ENCODE measurements at regions not wholly inside any gene's neighbourhood (a gene's known extent, or its start where the extent isn't known, plus 50 kb on each side); places are given as distances from the start of the nearest gene placed in this dataset.

GRCh38 chr2:236783417-236784020 is 213.9 kb downstream of the ACKR3 start:
- no peak for TF ChIP-seq CTCF (IDR thresholded peaks at IDR 0.05)
- no peak for TF ChIP-seq IRF2 (CRISPR knock-in tag; IDR thresholded peaks at IDR 0.05; ENCODE audit: borderline replicate concordance, low read depth)
- no peak for TF ChIP-seq ARID4B (CRISPR knock-in tag; IDR thresholded peaks at IDR 0.05; ENCODE audit: borderline replicate concordance)
- no peak for TF ChIP-seq MXD4 (CRISPR knock-in tag; IDR thresholded peaks at IDR 0.05; ENCODE audit: borderline replicate concordance)
- TF ChIP-seq USF1 (CRISPR knock-in tag; IDR thresholded peaks at IDR 0.05): no peak
- no peak for TF ChIP-seq JUN (CRISPR knock-in tag; IDR thresholded peaks at IDR 0.05)
- TF ChIP-seq KAT7 (CRISPR knock-in tag; IDR thresholded peaks at IDR 0.05; ENCODE audit: borderline replicate concordance): no peak
- no peak for TF ChIP-seq TEAD4 (CRISPR knock-in tag; IDR thresholded peaks at IDR 0.05)
- no peak for TF ChIP-seq FOXP1 (CRISPR knock-in tag; IDR thresholded peaks at IDR 0.05; ENCODE audit: borderline replicate concordance)
- no peak for TF ChIP-seq CBFB (CRISPR knock-in tag; IDR thresholded peaks at IDR 0.05; ENCODE audit: low read depth)
- TF ChIP-seq MYBL2 (CRISPR knock-in tag; IDR thresholded peaks at IDR 0.05): no peak
- TF ChIP-seq E2F1 (CRISPR knock-in tag; IDR thresholded peaks at IDR 0.05): no peak
